ENCODE measurements at regions not wholly inside any gene's neighbourhood (a gene's known extent, or its start where the extent isn't known, plus 50 kb on each side); places are given as distances from the start of the nearest gene placed in this dataset.

GRCh38 chr2:163343316-163343715 lies 392.5 kb downstream of the FIGN start:
- no peaks in the 10 kb centered on the region for H3K79me2 ChIP-seq (ENCODE audit: insufficient read depth, low read length)
- no peak overlapping the region for H3K27ac ChIP-seq (ENCODE audit: low read depth, low read length, poor library complexity, severe bottlenecking)
- H3K27me3 ChIP-seq (ENCODE audit: insufficient read depth, low read length), result no peaks in the 10 kb centered on the region
- H3K9me2 ChIP-seq (ENCODE audit: low read depth, low read length), result no peaks in the 10 kb centered on the region
- no peak overlapping the region for H2AFZ ChIP-seq (ENCODE audit: low read length)
- H3F3A ChIP-seq (ENCODE audit: insufficient read depth, low read length), result no peaks in the 10 kb centered on the region
- no peak overlapping the region for H3K4me2 ChIP-seq (ENCODE audit: low read length)
- no peaks in the 10 kb centered on the region for H3K4me1 ChIP-seq (ENCODE audit: insufficient read depth, low read length, severe bottlenecking)
- no peak overlapping the region for H3K9ac ChIP-seq (ENCODE audit: low read length)
- no peak for TF ChIP-seq CTCF (IDR thresholded peaks at IDR 0.05; ENCODE audit: low read length)
- no peak for TF ChIP-seq EZH2 (IDR thresholded peaks at IDR 0.05; ENCODE audit: borderline replicate concordance, low read length)
- H3K9me3 ChIP-seq (ENCODE audit: low read length), result no peaks in the 10 kb centered on the region
- H3K36me3 ChIP-seq (ENCODE audit: insufficient read depth, low read length), result no peaks in the 10 kb centered on the region
- H3K4me3 ChIP-seq (ENCODE audit: low read depth, low read length, poor library complexity, severe bottlenecking), result no peak overlapping the region
- H4K20me1 ChIP-seq (ENCODE audit: insufficient read depth, low read length), result no peaks in the 10 kb centered on the region

- Histone ChIP-seq H3K4me2 (ENCODE audit: low read length) (no peak overlapping the region), H3K27me3 (ENCODE audit: insufficient read depth, low read length) (no peaks in the 10 kb centered on the region), H3K36me3 (ENCODE audit: insufficient read depth, low read length) (no peaks in the 10 kb centered on the region), H3K9me3 (ENCODE audit: low read length) (no peaks in the 10 kb centered on the region), H3K4me1 (ENCODE audit: insufficient read depth, low read length, severe bottlenecking) (no peaks in the 10 kb centered on the region), H3K9me2 (ENCODE audit: low read depth, low read length) (no peaks in the 10 kb centered on the region), H3F3A (ENCODE audit: insufficient read depth, low read length) (no peaks in the 10 kb centered on the region), H2AFZ (ENCODE audit: low read length) (no peak overlapping the region), H3K9ac (ENCODE audit: low read length) (no peak overlapping the region), H3K27ac (ENCODE audit: low read depth, low read length, poor library complexity, severe bottlenecking) (no peak overlapping the region), H3K4me3 (ENCODE audit: low read depth, low read length, poor library complexity, severe bottlenecking) (no peak overlapping the region), H4K20me1 (ENCODE audit: insufficient read depth, low read length) (no peaks in the 10 kb centered on the region), H3K79me2 (ENCODE audit: insufficient read depth, low read length) (no peaks in the 10 kb centered on the region)
- no peak for TF ChIP-seq CTCF (IDR thresholded peaks at IDR 0.05; ENCODE audit: low read length)
- TF ChIP-seq EZH2 (IDR thresholded peaks at IDR 0.05; ENCODE audit: borderline replicate concordance, low read length), result no peak
These were observed 394.4 kb downstream of the FIGN start for GRCh38 chr2:163341426-163341825.

- Histone ChIP-seq H3K27me3 (ENCODE audit: insufficient read depth, low read length) (no peaks in the 10 kb centered on the region), H3K9me2 (ENCODE audit: low read depth, low read length) (no peaks in the 10 kb centered on the region), H3K4me3 (ENCODE audit: low read depth, low read length, poor library complexity, severe bottlenecking) (no peak overlapping the region), H3K27ac (ENCODE audit: low read depth, low read length, poor library complexity, severe bottlenecking) (no peak overlapping the region), H2AFZ (ENCODE audit: low read length) (no peak overlapping the region), H4K20me1 (ENCODE audit: insufficient read depth, low read length) (no peaks in the 10 kb centered on the region), H3K4me1 (ENCODE audit: insufficient read depth, low read length, severe bottlenecking) (no peaks in the 10 kb centered on the region), H3F3A (ENCODE audit: insufficient read depth, low read length) (no peaks in the 10 kb centered on the region), H3K9ac (ENCODE audit: low read length) (no peak overlapping the region), H3K36me3 (ENCODE audit: insufficient read depth, low read length) (no peaks in the 10 kb centered on the region), H3K79me2 (ENCODE audit: insufficient read depth, low read length) (no peaks in the 10 kb centered on the region), H3K4me2 (ENCODE audit: low read length) (no peak overlapping the region), H3K9me3 (ENCODE audit: low read length) (no peaks in the 10 kb centered on the region)
- TF ChIP-seq EZH2 (IDR thresholded peaks at IDR 0.05; ENCODE audit: borderline replicate concordance, low read length), result no peak
These were observed 397.5 kb downstream of the FIGN start for GRCh38 chr2:163338270-163338669.

GRCh38 chr2:163324677-163325076 lies 411.1 kb downstream of the FIGN start:
- no peak for TF ChIP-seq CTCF (IDR thresholded peaks at IDR 0.05; ENCODE audit: low read length)
- TF ChIP-seq EZH2 (IDR thresholded peaks at IDR 0.05; ENCODE audit: borderline replicate concordance, low read length), result no peak
- Histone ChIP-seq H3K27ac (ENCODE audit: low read depth, low read length, poor library complexity, severe bottlenecking) (no peak overlapping the region), H4K20me1 (ENCODE audit: insufficient read depth, low read length) (no peaks in the 10 kb centered on the region)

More at GRCh38 chr2:163324677-163325076, 411.1 kb downstream of the FIGN start:
- H3K4me3 ChIP-seq (ENCODE audit: low read depth, low read length, poor library complexity, severe bottlenecking), result no peak overlapping the region
- H3K79me2 ChIP-seq (ENCODE audit: insufficient read depth, low read length), result no peaks in the 10 kb centered on the region
- no peak overlapping the region for H3K4me2 ChIP-seq (ENCODE audit: low read length)
- H3K4me1 ChIP-seq (ENCODE audit: insufficient read depth, low read length, severe bottlenecking), result no peaks in the 10 kb centered on the region
- H2AFZ ChIP-seq (ENCODE audit: low read length), result no peak overlapping the region
- no peaks in the 10 kb centered on the region for H3F3A ChIP-seq (ENCODE audit: insufficient read depth, low read length)
- no peak overlapping the region for H3K9ac ChIP-seq (ENCODE audit: low read length)
- H3K9me2 ChIP-seq (ENCODE audit: low read depth, low read length), result no peaks in the 10 kb centered on the region
- no peaks in the 10 kb centered on the region for H3K9me3 ChIP-seq (ENCODE audit: low read length)
- H3K27me3 ChIP-seq (ENCODE audit: insufficient read depth, low read length), result no peaks in the 10 kb centered on the region
- H3K36me3 ChIP-seq (ENCODE audit: insufficient read depth, low read length), result no peaks in the 10 kb centered on the region

Measured in OCI-LY1 (cell line).